Thoracic aorta (tissue), 2 donors: ENCODE measurements at regions not wholly inside any gene's neighbourhood (a gene's known extent, or its start where the extent isn't known, plus 50 kb on each side); places are given as distances from the start of the nearest gene placed in this dataset.

Experiments used
- ATAC-seq: fragments of 150-250 bp; one replicate; pipeline ENCODE4 v1.8.0; 2017; ENCODE audit warnings: low read depth; ENCODE audit not compliant: insufficient number of reproducible peaks, low FRiP score
- DNase-seq: peaks from one replicate; pipeline ENCODE4 v3.0.0-alpha.2; 2020; ENCODE audit warnings: low spot score
- H3K27ac ChIP-seq, 2 donors: fragments of 200-600 bp; sonication (generic); 1 replicate in 1 of 2; 2 replicates in 1 of 2; pipeline ENCODE4 v1.5.1; 2016; ENCODE audit warnings: mild to moderate bottlenecking in 2 of 2, moderate library complexity in 2 of 2
- H3K27me3 ChIP-seq: fragments of 200-600 bp; sonication (generic); replicated peaks from 2 replicates; pipeline ENCODE4 v1.6.0; 2016; ENCODE audit warnings: mild to moderate bottlenecking; ENCODE audit not compliant: insufficient read depth
- H3K36me3 ChIP-seq: fragments of 200-600 bp; sonication (generic); one replicate; pipeline ENCODE4 v1.5.1; 2016
- H3K4me1 ChIP-seq, 2 donors: fragments of 200-600 bp; sonication (generic); 1 replicate in 1 of 2; 2 replicates in 1 of 2; pipeline versions ENCODE4 v1.5.1 to v1.6.0; 2016; ENCODE audit warnings: low read depth in 2 of 2, mild to moderate bottlenecking in 1 of 2; ENCODE audit not compliant: control insufficient read depth in 1 of 2
- H3K4me3 ChIP-seq: fragments of 200-600 bp; sonication (generic); 2 replicates; pipeline ENCODE4 v1.5.1; 2016; ENCODE audit warnings: mild to moderate bottlenecking
- H3K9me3 ChIP-seq: fragments of 200-600 bp; sonication (generic); 2 replicates; pipeline ENCODE4 v1.5.1; 2016
- TF ChIP-seq, protein P1 (sequence below): fragments of 200-600 bp; sonication (generic); IDR thresholded peaks from one replicate; pipeline ENCODE4 v1.5.1; 2019; ENCODE audit warnings: antibody characterized with exemption

DNA sequence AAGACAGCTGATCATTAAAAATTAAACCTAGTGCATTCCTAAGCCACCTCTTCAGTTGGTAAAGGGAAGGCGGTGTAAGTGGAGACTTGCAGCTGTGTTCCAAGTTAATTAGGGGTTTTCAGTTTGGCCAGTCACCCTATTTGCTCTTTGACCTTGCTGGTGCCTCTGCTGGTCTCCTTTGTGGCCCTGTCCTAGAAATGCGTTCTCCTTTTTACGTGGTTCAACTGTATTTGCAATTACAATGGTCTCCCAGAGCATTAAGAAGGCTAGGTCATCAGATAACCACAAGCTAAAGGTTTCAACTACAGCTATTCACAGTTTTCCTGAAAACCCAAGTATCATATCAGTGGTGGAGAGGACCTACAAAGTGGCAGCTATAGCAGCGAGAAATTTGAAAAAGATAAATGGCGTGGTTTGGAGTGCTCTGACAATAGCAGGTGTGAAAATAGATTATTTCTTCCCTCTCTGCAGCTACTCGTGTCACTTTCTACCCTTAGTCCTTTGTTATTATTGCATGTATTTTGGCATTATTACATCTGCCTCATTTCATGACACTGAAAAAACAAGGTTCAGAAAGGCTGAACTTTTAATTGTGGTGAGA, 203.5 kb upstream of the TBC1D5 start:
- H3K27ac ChIP-seq = no peak overlapping the region
- ATAC-seq (no peak), DNase-seq (no peak)
- H3K36me3 ChIP-seq = no peaks in the 10 kb centered on the region
- no peak overlapping the region for H3K4me3 ChIP-seq
- no peaks in the 10 kb centered on the region for H3K4me1 ChIP-seq
- TF ChIP-seq, protein P1, sequence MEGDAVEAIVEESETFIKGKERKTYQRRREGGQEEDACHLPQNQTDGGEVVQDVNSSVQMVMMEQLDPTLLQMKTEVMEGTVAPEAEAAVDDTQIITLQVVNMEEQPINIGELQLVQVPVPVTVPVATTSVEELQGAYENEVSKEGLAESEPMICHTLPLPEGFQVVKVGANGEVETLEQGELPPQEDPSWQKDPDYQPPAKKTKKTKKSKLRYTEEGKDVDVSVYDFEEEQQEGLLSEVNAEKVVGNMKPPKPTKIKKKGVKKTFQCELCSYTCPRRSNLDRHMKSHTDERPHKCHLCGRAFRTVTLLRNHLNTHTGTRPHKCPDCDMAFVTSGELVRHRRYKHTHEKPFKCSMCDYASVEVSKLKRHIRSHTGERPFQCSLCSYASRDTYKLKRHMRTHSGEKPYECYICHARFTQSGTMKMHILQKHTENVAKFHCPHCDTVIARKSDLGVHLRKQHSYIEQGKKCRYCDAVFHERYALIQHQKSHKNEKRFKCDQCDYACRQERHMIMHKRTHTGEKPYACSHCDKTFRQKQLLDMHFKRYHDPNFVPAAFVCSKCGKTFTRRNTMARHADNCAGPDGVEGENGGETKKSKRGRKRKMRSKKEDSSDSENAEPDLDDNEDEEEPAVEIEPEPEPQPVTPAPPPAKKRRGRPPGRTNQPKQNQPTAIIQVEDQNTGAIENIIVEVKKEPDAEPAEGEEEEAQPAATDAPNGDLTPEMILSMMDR = no peak
- no peaks in the 10 kb centered on the region for H3K9me3 ChIP-seq
- H3K27me3 ChIP-seq = no peaks in the 10 kb centered on the region

DNA sequence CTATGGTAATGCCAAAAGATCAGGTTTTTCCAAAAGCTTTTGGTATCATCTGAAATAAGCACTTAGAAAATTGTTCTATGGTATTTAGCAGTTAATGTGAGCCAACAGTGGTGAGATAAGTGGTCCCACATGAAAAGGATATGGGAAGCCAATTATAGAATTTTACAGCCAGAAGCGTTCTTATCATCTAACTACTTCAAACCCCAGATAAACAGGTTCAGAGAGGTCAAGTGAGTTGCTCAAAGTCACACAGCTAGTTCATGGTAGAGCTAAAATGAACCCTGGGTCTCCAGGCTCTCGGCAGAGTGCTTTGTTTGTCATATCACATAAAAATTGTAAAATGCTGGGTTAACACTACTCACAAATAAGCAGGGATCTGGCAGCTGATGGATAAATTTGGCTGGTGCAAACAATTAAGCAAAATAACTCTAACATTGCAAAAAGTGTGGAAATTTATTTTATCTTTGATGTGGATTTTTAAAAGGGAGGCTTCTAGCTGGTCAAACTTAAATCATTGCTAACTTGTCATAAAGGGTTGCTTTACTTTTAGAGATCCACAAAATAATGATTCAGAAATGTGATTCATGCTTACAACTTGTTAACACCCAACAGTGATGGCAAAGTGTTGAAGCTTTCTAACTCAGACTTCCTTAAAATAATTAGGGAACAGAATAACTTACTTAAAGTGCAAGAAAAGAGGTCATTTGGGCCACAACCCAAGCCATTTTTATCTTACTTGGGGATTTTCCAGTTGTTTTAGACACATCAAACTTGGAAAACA, 202.8 kb upstream of the TBC1D5 start:
- TF ChIP-seq, protein P1 = no peak
- H3K27me3 ChIP-seq = no peaks in the 10 kb centered on the region
- no peaks in the 10 kb centered on the region for H3K4me1 ChIP-seq
- ATAC-seq (no peak), DNase-seq (no peak)
- no peak overlapping the region for H3K27ac ChIP-seq
- no peaks in the 10 kb centered on the region for H3K9me3 ChIP-seq
- H3K4me3 ChIP-seq = no peak overlapping the region
- H3K36me3 ChIP-seq = no peaks in the 10 kb centered on the region

GRCh38 chr3:17942856-17943255, 200.4 kb upstream of the TBC1D5 start:
- H3K36me3 ChIP-seq = no peaks in the 10 kb centered on the region
- no peak overlapping the region for H3K4me3 ChIP-seq
- H3K27me3 ChIP-seq = no peaks in the 10 kb centered on the region
- no peaks in the 10 kb centered on the region for H3K4me1 ChIP-seq
- TF ChIP-seq, protein P1 = no peak
- no peaks in the 10 kb centered on the region for H3K9me3 ChIP-seq
- no peak overlapping the region for H3K27ac ChIP-seq
- ATAC-seq = no peak
- no peak for DNase-seq

DNA sequence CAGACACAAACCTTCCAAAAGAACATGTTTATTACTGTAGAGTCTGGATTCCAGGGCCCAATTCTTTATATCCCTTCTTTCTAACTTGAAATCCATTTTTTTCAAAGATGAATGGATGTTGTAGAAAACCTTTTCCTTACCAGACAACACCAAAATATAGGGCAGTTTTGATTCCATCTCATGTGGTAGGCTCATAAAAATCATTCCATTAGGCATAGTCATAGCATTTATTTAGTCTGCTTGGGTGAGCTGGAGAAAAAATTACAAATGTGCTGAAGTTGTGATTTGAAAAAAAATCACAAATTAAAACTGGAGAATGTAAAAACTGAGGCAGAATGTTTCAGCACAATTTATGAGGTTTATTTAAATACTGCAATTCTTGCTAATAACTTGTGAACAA, 199.3 kb upstream of the TBC1D5 start:
- H3K4me1 ChIP-seq = no peaks in the 10 kb centered on the region
- DNase-seq (no peak), ATAC-seq (no peak)
- no peak overlapping the region for H3K27ac ChIP-seq
- H3K4me3 ChIP-seq = no peak overlapping the region
- TF ChIP-seq, protein P1 = no peak
- H3K9me3 ChIP-seq = no peaks in the 10 kb centered on the region
- no peaks in the 10 kb centered on the region for H3K36me3 ChIP-seq
- no peaks in the 10 kb centered on the region for H3K27me3 ChIP-seq

DNA sequence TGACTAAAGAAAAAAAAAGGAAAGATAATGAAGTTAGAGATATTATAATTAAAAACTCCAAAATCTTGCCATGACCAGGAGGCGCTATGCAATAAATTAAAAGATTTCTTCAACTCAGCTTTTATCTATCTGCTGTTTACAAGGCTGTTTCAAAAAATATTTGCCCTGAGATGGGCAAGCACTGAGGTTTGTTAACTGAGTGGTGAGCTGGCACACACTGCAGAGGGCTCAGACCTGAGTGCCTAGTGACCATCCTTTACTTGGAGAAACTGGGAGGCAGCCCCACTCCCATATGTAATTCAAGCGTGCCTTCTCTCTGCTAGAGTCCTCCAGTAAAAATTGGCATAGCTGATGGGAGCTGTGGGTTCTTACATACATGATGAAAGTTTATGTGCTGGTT, 198.7 kb upstream of the TBC1D5 start:
- no peak overlapping the region for H3K27ac ChIP-seq
- no peak for ATAC-seq

More for the DNA sequence above, 198.7 kb upstream of the TBC1D5 start:
- no peak for DNase-seq
- H3K4me3 ChIP-seq = no peak overlapping the region
- TF ChIP-seq, protein P1 = no peak
- H3K4me1 ChIP-seq = no peaks in the 10 kb centered on the region
- H3K27me3 ChIP-seq = no peaks in the 10 kb centered on the region
- H3K9me3 ChIP-seq = no peaks in the 10 kb centered on the region
- no peaks in the 10 kb centered on the region for H3K36me3 ChIP-seq
